IMR-90 (cell line): ENCODE measurements at regions not wholly inside any gene's neighbourhood (a gene's known extent, or its start where the extent isn't known, plus 50 kb on each side); places are given as distances from the start of the nearest gene placed in this dataset.

Source experiments
- ATAC-seq: fragments of 200-7000 bp; cut with Tn5 transposase; 2 replicates; pipeline ENCODE4 v1.9.1; 2020; ENCODE audit warnings: low read depth, mild to moderate bottlenecking, moderate library complexity
- BruUV-seq: library from RNA; stranded (reverse); fragments of 400-500 nt; replicated peaks from 2 replicates; lab custom pipeline; 2021; lab: Mats Ljungman, UMichigan
- CTCF ChIA-PET: fragments of 300-600 bp; formaldehyde crosslinking; extraction: SDS; loops from one replicate; lab custom pipeline; 2021; ENCODE audit warnings: antibody characterized with exemption; lab: Yijun Ruan, JAX
- POLR2A ChIA-PET: fragments of 300-600 bp; sonication (Branson Sonifier 250); formaldehyde crosslinking; loops from one replicate; lab custom pipeline; 2022; ENCODE audit warnings: antibody characterized with exemption; ENCODE audit not compliant: unreplicated experiment; lab: Charles Lee
- DNase-seq: peaks from one replicate; pipeline ENCODE4 v3.0.0; 2013
- H2AFZ ChIP-seq: replicated peaks from 2 replicates; pipeline ENCODE3; 2013; ENCODE audit warnings: low read length, mild to moderate bottlenecking; ENCODE audit not compliant: poor library complexity
- H2AK5ac ChIP-seq: 2 replicates; pipeline ENCODE4 v1.6.1; 2013; ENCODE audit warnings: low read depth, low read length, inconsistent platforms
- H2AK9ac ChIP-seq: replicated peaks from 2 replicates; pipeline ENCODE3; 2013; ENCODE audit warnings: mild to moderate bottlenecking, low read depth, low read length, moderate library complexity; ENCODE audit not compliant: poor library complexity
- H2BK120ac ChIP-seq: 2 replicates; pipeline ENCODE4 v1.6.1; 2013; ENCODE audit warnings: low read depth, low read length, inconsistent platforms
- H2BK15ac ChIP-seq: 3 replicates; pipeline ENCODE4 v1.6.1; 2013; ENCODE audit warnings: low read depth, low read length, inconsistent platforms
- H2BK20ac ChIP-seq: 2 replicates; pipeline ENCODE4 v1.6.1; 2013; ENCODE audit warnings: low read depth, mild to moderate bottlenecking, inconsistent platforms, low read length, moderate library complexity
- H2BK5ac ChIP-seq: 2 replicates; pipeline ENCODE4 v1.6.1; 2013; ENCODE audit warnings: mild to moderate bottlenecking, low read depth, low read length, inconsistent platforms; ENCODE audit not compliant: poor library complexity, severe bottlenecking
- H3K14ac ChIP-seq: replicated peaks from 2 replicates; pipeline ENCODE4 v1.6.1; 2013; ENCODE audit warnings: low read depth, low read length, inconsistent platforms
- H3K18ac ChIP-seq: 2 replicates; pipeline ENCODE4 v1.6.1; 2013; ENCODE audit warnings: low read depth, low read length, control low read depth
- H3K23ac ChIP-seq: 2 replicates; pipeline ENCODE4 v1.6.1; 2013; ENCODE audit warnings: low read depth, low read length, inconsistent platforms
- H3K27ac ChIP-seq: 2 replicates; pipeline ENCODE4 v1.5.1; 2013; ENCODE audit warnings: mild to moderate bottlenecking, control low read depth, low read length; ENCODE audit not compliant: insufficient read depth
- H3K27me3 ChIP-seq: 2 replicates; pipeline ENCODE4 v1.6.1; 2013; ENCODE audit warnings: low read length; ENCODE audit not compliant: control insufficient read depth, insufficient read depth
- H3K36me3 ChIP-seq: 2 replicates; pipeline ENCODE4 v1.6.1; 2013; ENCODE audit warnings: low read length, mixed read lengths; ENCODE audit not compliant: control insufficient read depth, insufficient read depth
- H3K4ac ChIP-seq: 2 replicates; pipeline ENCODE4 v1.6.1; 2013; ENCODE audit warnings: low read depth, low read length, inconsistent platforms
- H3K4me1 ChIP-seq: 2 replicates; pipeline ENCODE4 v1.6.1; 2013; ENCODE audit warnings: low read length, mixed read lengths; ENCODE audit not compliant: control insufficient read depth, insufficient read depth
- H3K4me2 ChIP-seq: 2 replicates; pipeline ENCODE4 v1.6.1; 2013; ENCODE audit warnings: low read depth, mild to moderate bottlenecking, control low read depth, low read length, moderate library complexity
- H3K4me3 ChIP-seq: 2 replicates; pipeline ENCODE4 v1.5.1; 2013; ENCODE audit warnings: low read depth, mild to moderate bottlenecking, control low read depth, low read length, moderate library complexity; ENCODE audit not compliant: insufficient read depth
- H3K56ac ChIP-seq: 2 replicates; pipeline ENCODE4 v1.6.1; 2013; ENCODE audit warnings: low read length, inconsistent platforms; ENCODE audit not compliant: insufficient read depth; ENCODE audit errors: extremely low read depth
- H3K79me1 ChIP-seq, 2 experiments: 2 replicates each; pipeline ENCODE4 v1.6.1; 2013; ENCODE audit warnings: low read length in 2 of 2, inconsistent platforms in 1 of 2, low read depth in 1 of 2
- H3K9ac ChIP-seq: 2 replicates; pipeline ENCODE4 v1.6.1; 2013; ENCODE audit warnings: low read depth, low read length, control low read depth
- H3K9me1 ChIP-seq: 2 replicates; pipeline ENCODE4 v1.6.1; 2013; ENCODE audit warnings: low read length, inconsistent platforms; ENCODE audit not compliant: insufficient read depth
- H3K9me3 ChIP-seq: 2 replicates; pipeline ENCODE4 v1.6.1; 2013; ENCODE audit warnings: low read length; ENCODE audit not compliant: control insufficient read depth, insufficient read depth
- H4K20me1 ChIP-seq: 2 replicates; pipeline ENCODE4 v1.6.1; 2013; ENCODE audit warnings: low read length, inconsistent platforms; ENCODE audit not compliant: insufficient read depth
- H4K5ac ChIP-seq: 2 replicates; pipeline ENCODE4 v1.6.1; 2013; ENCODE audit warnings: mild to moderate bottlenecking, low read depth, low read length, control low read depth
- H4K8ac ChIP-seq, 2 experiments: 2 replicates each; pipeline ENCODE4 v1.6.1; 2013; ENCODE audit warnings: low read depth in 2 of 2, low read length in 2 of 2, control low read depth in 1 of 2, inconsistent platforms in 1 of 2
- H4K91ac ChIP-seq: 2 replicates; pipeline ENCODE4 v1.6.1; 2013; ENCODE audit warnings: low read depth, low read length, inconsistent platforms; ENCODE audit not compliant: insufficient read depth
- BHLHE40 ChIP-seq: fragments of 150-350 bp; IDR thresholded peaks from 2 replicates; pipeline ENCODE4 v1.6.1; 2016; ENCODE audit warnings: mild to moderate bottlenecking, low read depth, low read length
- CEBPB ChIP-seq: IDR thresholded peaks from 2 replicates; pipeline ENCODE4 v1.6.1; 2012; ENCODE audit warnings: low read depth, low read length, improper control_type of control experiment
- CHD1 ChIP-seq: IDR thresholded peaks from 2 replicates; pipeline ENCODE4 v1.6.1; 2012; ENCODE audit warnings: low read depth, low read length, improper control_type of control experiment
- FOS ChIP-seq: fragments of 150-350 bp; IDR thresholded peaks from 2 replicates; pipeline ENCODE4 v1.6.1; 2016; ENCODE audit warnings: low read depth, low read length
- MAFK ChIP-seq: IDR thresholded peaks from 2 replicates; pipeline ENCODE4 v1.6.1; 2012; ENCODE audit warnings: low read depth, low read length, improper control_type of control experiment
- MAZ ChIP-seq: IDR thresholded peaks from 2 replicates; pipeline ENCODE4 v1.6.1; 2012; ENCODE audit warnings: low read depth, mild to moderate bottlenecking, low read length, improper control_type of control experiment, moderate library complexity, borderline replicate concordance
- MXI1 ChIP-seq: IDR thresholded peaks from 2 replicates; pipeline ENCODE4 v1.6.1; 2012; ENCODE audit warnings: low read depth, mild to moderate bottlenecking, low read length, moderate library complexity, borderline replicate concordance
- NFE2L2 ChIP-seq: fragments of 150-350 bp; IDR thresholded peaks from 2 replicates; pipeline ENCODE4 v1.6.1; 2016; ENCODE audit warnings: low read depth, mild to moderate bottlenecking, low read length
- POLR2A ChIP-seq: IDR thresholded peaks from 2 replicates; pipeline ENCODE4 v1.6.1; 2012; ENCODE audit warnings: mild to moderate bottlenecking, low read depth, low read length
- RAD21 ChIP-seq: IDR thresholded peaks from 2 replicates; pipeline ENCODE4 v1.6.1; 2012; ENCODE audit warnings: low read length, improper control_type of control experiment
- RCOR1 ChIP-seq: IDR thresholded peaks from 2 replicates; pipeline ENCODE4 v1.6.1; 2012; ENCODE audit warnings: mild to moderate bottlenecking, low read length, improper control_type of control experiment; ENCODE audit not compliant: insufficient replicate concordance
- RFX5 ChIP-seq: IDR thresholded peaks from 2 replicates; pipeline ENCODE4 v1.8.0; 2012; ENCODE audit warnings: low read depth, mild to moderate bottlenecking, low read length, moderate library complexity
- SMC3 ChIP-seq: fragments of 150-350 bp; IDR thresholded peaks from 2 replicates; pipeline ENCODE4 v1.6.1; 2016; ENCODE audit warnings: low read depth, mild to moderate bottlenecking, antibody characterized with exemption, low read length, moderate library complexity
- WGBS, 2 experiments: methylation state at CpG; one replicate each; pipeline versions ENCODE4 v1.1.5 to v1.1.7; 2013; ENCODE audit warnings: missing lambda C conversion rate in 2 of 2; ENCODE audit not compliant: insufficient read length in 1 of 2; ENCODE audit errors: extremely low coverage in 2 of 2; 5-methylcytosine and 5-hydroxymethylcytosine counted together
- dilution Hi-C: fragments of 300-500 bp; cut with HindIII; formaldehyde crosslinking; loops from one replicate; pipeline ENCODE4 v1.14.3; 2018; ENCODE audit warnings: low sequenced_read_pairs; ENCODE audit not compliant: unreplicated experiment
- in situ Hi-C: fragments of 300-500 bp; cut with MboI; formaldehyde crosslinking; loops from 3 replicates; pipeline ENCODE4 v1.14.3; 2019; ENCODE audit warnings: low sequenced_read_pairs, inconsistent platforms, mixed read lengths
- intact Hi-C: fragments of 100-400 bp; cut with micrococcal nuclease; formaldehyde crosslinking; loops from 2 replicates; pipeline ENCODE4 v1.10.0; 2022
- TF ChIP-seq, protein P1 (sequence below): conservative IDR thresholded peaks from 2 replicates; pipeline ENCODE4 v1.5.1; 2012; ENCODE audit warnings: mild to moderate bottlenecking, low read depth, low read length, improper control_type of control experiment
- TF ChIP-seq, protein P2 (sequence below): fragments of 150-350 bp; IDR thresholded peaks from 2 replicates; pipeline ENCODE4 v1.6.1; 2017; ENCODE audit warnings: mild to moderate bottlenecking, antibody characterized with exemption, low read length, low read depth
- TF ChIP-seq, protein P3 (sequence below): fragments of 150-350 bp; IDR thresholded peaks from 2 replicates; pipeline ENCODE4 v1.6.1; 2016; ENCODE audit warnings: low read depth, mild to moderate bottlenecking, low read length, moderate library complexity, borderline replicate concordance

DNA sequence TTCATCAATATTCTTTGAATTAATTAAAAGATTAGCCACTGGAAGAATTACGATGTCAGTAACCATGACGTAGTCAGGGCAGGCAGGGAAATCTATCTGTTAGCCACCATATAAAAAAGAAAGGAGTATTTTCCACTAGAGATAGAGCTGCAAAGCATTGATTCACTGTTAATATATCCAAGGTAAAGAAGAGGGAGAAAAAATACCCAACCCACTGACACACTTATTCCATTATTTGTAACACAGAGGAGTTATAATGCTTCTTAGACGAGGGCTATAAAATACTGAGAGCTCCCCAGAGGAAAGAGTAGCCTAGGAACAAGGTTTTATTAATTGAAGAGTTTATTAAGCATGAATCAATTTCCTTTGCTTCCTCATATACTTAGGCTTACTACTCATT is 382.2 kb upstream of the CDH6 start:
- Histone ChIP-seq H3K27me3 (no peaks in the 10 kb centered on the region), H2AFZ (no peak overlapping the region), H3K36me3 (no peaks in the 10 kb centered on the region), H4K5ac (no peak overlapping the region), H2BK15ac (no peak overlapping the region), H2AK5ac (no peak overlapping the region), H4K20me1 (no peaks in the 10 kb centered on the region), H3K9ac (no peak overlapping the region), H2AK9ac (no peak overlapping the region), H4K8ac (no peak overlapping the region), H3K9me1 (no peaks in the 10 kb centered on the region), H3K56ac (no peak overlapping the region), H3K79me1 (no peaks in the 10 kb centered on the region), H3K23ac (no peak overlapping the region), H3K4me1 (no peaks in the 10 kb centered on the region), H2BK5ac (no peak overlapping the region), H3K18ac (no peak overlapping the region), H2BK20ac (no peak overlapping the region), H3K4me2 (no peak overlapping the region), H3K4me3 (no peak overlapping the region), H4K91ac (no peak overlapping the region), H3K27ac (no peak overlapping the region), H3K4ac (no peak overlapping the region), H2BK120ac (no peak overlapping the region), H3K14ac (no peak overlapping the region), H3K9me3 (no peaks in the 10 kb centered on the region)
- WGBS, 2 experiments = no CpG with 5 or more reads among the region's 3 CpGs
- ChIA-PET POLR2A (no interaction called here), CTCF (no interaction called here)
- intact Hi-C loops (no loop called here), in situ Hi-C loops (no loop called here), dilution Hi-C loops (no loop called here)
- no peak for DNase-seq
- TF ChIP-seq, protein P1, sequence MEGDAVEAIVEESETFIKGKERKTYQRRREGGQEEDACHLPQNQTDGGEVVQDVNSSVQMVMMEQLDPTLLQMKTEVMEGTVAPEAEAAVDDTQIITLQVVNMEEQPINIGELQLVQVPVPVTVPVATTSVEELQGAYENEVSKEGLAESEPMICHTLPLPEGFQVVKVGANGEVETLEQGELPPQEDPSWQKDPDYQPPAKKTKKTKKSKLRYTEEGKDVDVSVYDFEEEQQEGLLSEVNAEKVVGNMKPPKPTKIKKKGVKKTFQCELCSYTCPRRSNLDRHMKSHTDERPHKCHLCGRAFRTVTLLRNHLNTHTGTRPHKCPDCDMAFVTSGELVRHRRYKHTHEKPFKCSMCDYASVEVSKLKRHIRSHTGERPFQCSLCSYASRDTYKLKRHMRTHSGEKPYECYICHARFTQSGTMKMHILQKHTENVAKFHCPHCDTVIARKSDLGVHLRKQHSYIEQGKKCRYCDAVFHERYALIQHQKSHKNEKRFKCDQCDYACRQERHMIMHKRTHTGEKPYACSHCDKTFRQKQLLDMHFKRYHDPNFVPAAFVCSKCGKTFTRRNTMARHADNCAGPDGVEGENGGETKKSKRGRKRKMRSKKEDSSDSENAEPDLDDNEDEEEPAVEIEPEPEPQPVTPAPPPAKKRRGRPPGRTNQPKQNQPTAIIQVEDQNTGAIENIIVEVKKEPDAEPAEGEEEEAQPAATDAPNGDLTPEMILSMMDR = no peak
- no peak for TF ChIP-seq SMC3
- no peak for TF ChIP-seq RCOR1
- TF ChIP-seq MXI1 = no peak
- no peak for TF ChIP-seq MAZ
- TF ChIP-seq RFX5 = no peak
- no peak for TF ChIP-seq POLR2A
- TF ChIP-seq NFE2L2 = no peak
- TF ChIP-seq RAD21 = no peak
- TF ChIP-seq, protein P2, sequence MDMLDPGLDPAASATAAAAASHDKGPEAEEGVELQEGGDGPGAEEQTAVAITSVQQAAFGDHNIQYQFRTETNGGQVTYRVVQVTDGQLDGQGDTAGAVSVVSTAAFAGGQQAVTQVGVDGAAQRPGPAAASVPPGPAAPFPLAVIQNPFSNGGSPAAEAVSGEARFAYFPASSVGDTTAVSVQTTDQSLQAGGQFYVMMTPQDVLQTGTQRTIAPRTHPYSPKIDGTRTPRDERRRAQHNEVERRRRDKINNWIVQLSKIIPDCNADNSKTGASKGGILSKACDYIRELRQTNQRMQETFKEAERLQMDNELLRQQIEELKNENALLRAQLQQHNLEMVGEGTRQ = no peak
- no peak for TF ChIP-seq CEBPB
- no peak for TF ChIP-seq FOS
- TF ChIP-seq, protein P3, sequence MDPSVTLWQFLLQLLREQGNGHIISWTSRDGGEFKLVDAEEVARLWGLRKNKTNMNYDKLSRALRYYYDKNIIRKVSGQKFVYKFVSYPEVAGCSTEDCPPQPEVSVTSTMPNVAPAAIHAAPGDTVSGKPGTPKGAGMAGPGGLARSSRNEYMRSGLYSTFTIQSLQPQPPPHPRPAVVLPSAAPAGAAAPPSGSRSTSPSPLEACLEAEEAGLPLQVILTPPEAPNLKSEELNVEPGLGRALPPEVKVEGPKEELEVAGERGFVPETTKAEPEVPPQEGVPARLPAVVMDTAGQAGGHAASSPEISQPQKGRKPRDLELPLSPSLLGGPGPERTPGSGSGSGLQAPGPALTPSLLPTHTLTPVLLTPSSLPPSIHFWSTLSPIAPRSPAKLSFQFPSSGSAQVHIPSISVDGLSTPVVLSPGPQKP = no peak
- TF ChIP-seq CHD1 = no peak
- no peak for TF ChIP-seq MAFK
- no peak for TF ChIP-seq BHLHE40
- BruUV-seq = no TSS peak
- ATAC-seq = no peak
